H1 (cell line): ENCODE measurements at regions not wholly inside any gene's neighbourhood (a gene's known extent, or its start where the extent isn't known, plus 50 kb on each side); places are given as distances from the start of the nearest gene placed in this dataset.

Experiments
- CTCF ChIA-PET: fragments of 300-600 bp; sonication (Branson Sonifier 250); formaldehyde crosslinking; loops from one replicate; lab custom pipeline; 2021; ENCODE audit not compliant: partially characterized antibody; lab: Charles Lee
- POLR2A ChIA-PET: fragments of 300-600 bp; sonication (Branson Sonifier 250); formaldehyde crosslinking; loops from one replicate; lab custom pipeline; 2021; ENCODE audit warnings: inconsistent platforms; ENCODE audit not compliant: partially characterized antibody; lab: Charles Lee
- DNase-seq, 2 experiments: peaks; one replicate each; pipeline versions ENCODE4 v3.0.0 to v3.0.0-alpha.2; 2010 to 2022; ENCODE audit warnings: low spot score in 2 of 2, low read depth in 1 of 2, mixed read lengths in 1 of 2
- FAIRE-seq: peaks from 2 replicates; lab custom pipeline; 2011; peaks lifted over from hg19 to GRCh38; lab: Jason Lieb, UNC
- H2AFZ ChIP-seq: 2 replicates; pipeline ENCODE4 v1.8.1; 2012; ENCODE audit warnings: low read length, inconsistent platforms
- H2AK5ac ChIP-seq: 2 replicates; pipeline ENCODE4 v1.6.1; 2013; ENCODE audit warnings: low read depth, low read length
- H2BK120ac ChIP-seq: replicated peaks from 2 replicates; pipeline ENCODE3; 2013; ENCODE audit warnings: low read depth, low read length, inconsistent platforms
- H2BK12ac ChIP-seq: 2 replicates; pipeline ENCODE4 v1.6.1; 2013; ENCODE audit warnings: low read depth, low read length
- H2BK15ac ChIP-seq: 2 replicates; pipeline ENCODE4 v1.6.1; 2013; ENCODE audit warnings: low read length
- H2BK20ac ChIP-seq: 2 replicates; pipeline ENCODE4 v1.6.1; 2013; ENCODE audit warnings: low read length
- H2BK5ac ChIP-seq: 2 replicates; pipeline ENCODE4 v1.6.1; 2013; ENCODE audit warnings: low read depth, low read length
- H3K14ac ChIP-seq: 2 replicates; pipeline ENCODE4 v1.6.1; 2013; ENCODE audit warnings: inconsistent platforms; ENCODE audit not compliant: insufficient read length
- H3K18ac ChIP-seq: 2 replicates; pipeline ENCODE4 v1.6.1; 2013; ENCODE audit warnings: low read length; ENCODE audit errors: extremely low read depth
- H3K23ac ChIP-seq: 2 replicates; pipeline ENCODE4 v1.6.1; 2013; ENCODE audit warnings: inconsistent platforms; ENCODE audit not compliant: insufficient read length
- H3K23me2 ChIP-seq: 2 replicates; pipeline ENCODE4 v1.6.1; 2013; ENCODE audit warnings: low read depth, low read length
- H3K27ac ChIP-seq: 2 replicates; pipeline ENCODE4 v1.6.1; 2011; ENCODE audit warnings: low read depth, low read length, inconsistent platforms
- H3K27me3 ChIP-seq, 4 experiments: replicated peaks in 1 of 4; 1 replicate in 1 of 4; 2 replicates in 3 of 4; pipeline versions ENCODE4 v1.6.1 to v1.8.1; 2011 to 2013; ENCODE audit warnings: low read length in 3 of 4, mild to moderate bottlenecking in 3 of 4, inconsistent platforms in 2 of 4, mixed read lengths in 2 of 4, moderate library complexity in 1 of 4; ENCODE audit not compliant: control insufficient read depth in 3 of 4, insufficient read depth in 3 of 4; ENCODE audit errors: extremely low read depth in 1 of 4
- H3K36me3 ChIP-seq, 4 experiments: 2 replicates each; pipeline versions ENCODE4 v1.6.1 to v1.8.1; 2011 to 2013; ENCODE audit warnings: mild to moderate bottlenecking in 4 of 4, low read length in 3 of 4, moderate library complexity in 2 of 4, control low read depth in 1 of 4, inconsistent platforms in 1 of 4; ENCODE audit not compliant: insufficient read depth in 4 of 4, control insufficient read depth in 2 of 4
- H3K4ac ChIP-seq: replicated peaks from 2 replicates; pipeline ENCODE3; 2013; ENCODE audit warnings: low read length, low read depth, mixed read lengths, inconsistent platforms; ENCODE audit not compliant: insufficient read length
- H3K4me1 ChIP-seq, 4 experiments: replicated peaks in 1 of 4; 1 replicate in 1 of 4; 2 replicates in 3 of 4; pipeline versions ENCODE4 v1.6.1 to v1.8.1; 2011 to 2013; ENCODE audit warnings: low read length in 3 of 4, inconsistent platforms in 2 of 4, mixed read lengths in 1 of 4; ENCODE audit not compliant: insufficient read depth in 4 of 4, control insufficient read depth in 3 of 4
- H3K4me2 ChIP-seq, 2 experiments: 2 replicates each; pipeline versions ENCODE4 v1.6.1 to v1.8.1; 2011 to 2013; ENCODE audit warnings: low read depth in 2 of 2, low read length in 2 of 2, control low read depth in 1 of 2, inconsistent platforms in 1 of 2, mild to moderate bottlenecking in 1 of 2; ENCODE audit not compliant: insufficient read depth in 1 of 2
- H3K4me3 ChIP-seq, 4 experiments: fragments of 200-600, 300-600 bp in 1 of 4; sonication (generic), shearing (Covaris generic), sonication (Bioruptor Twin) in 1 of 4; 2 replicates each; pipeline versions ENCODE4 v1.5.1 to v1.8.1; 2011 to 2016; ENCODE audit warnings: low read length in 4 of 4, low read depth in 3 of 4, control low read depth in 2 of 4, inconsistent platforms in 2 of 4, mild to moderate bottlenecking in 2 of 4, mixed read lengths in 1 of 4, moderate library complexity in 1 of 4; ENCODE audit not compliant: insufficient read depth in 2 of 4; ENCODE audit errors: extremely low read depth in 1 of 4
- H3K56ac ChIP-seq: replicated peaks from 2 replicates; pipeline ENCODE3; 2013; ENCODE audit warnings: low read depth, mild to moderate bottlenecking, mixed read lengths, low read length, inconsistent platforms; ENCODE audit not compliant: insufficient read length
- H3K79me1 ChIP-seq: 2 replicates; pipeline ENCODE4 v1.6.1; 2013; ENCODE audit warnings: low read depth, low read length, control low read depth
- H3K79me2 ChIP-seq, 2 experiments: 2 replicates each; pipeline versions ENCODE4 v1.6.1 to v1.8.1; 2012 to 2013; ENCODE audit warnings: low read length in 2 of 2, mild to moderate bottlenecking in 2 of 2, inconsistent platforms in 1 of 2; ENCODE audit not compliant: insufficient read depth in 2 of 2, control insufficient read depth in 1 of 2
- H3K9ac ChIP-seq, 4 experiments: replicated peaks in 1 of 4; 1 replicate in 1 of 4; 2 replicates in 3 of 4; pipeline versions ENCODE4 v1.6.1 to v1.8.1; 2011 to 2013; ENCODE audit warnings: low read depth in 3 of 4, low read length in 3 of 4, control low read depth in 2 of 4, mild to moderate bottlenecking in 2 of 4, moderate library complexity in 2 of 4, inconsistent platforms in 1 of 4; ENCODE audit errors: extremely low read depth in 1 of 4
- H3K9me3 ChIP-seq, 2 experiments: 2 replicates each; pipeline versions ENCODE4 v1.6.1 to v1.8.1; 2012 to 2013; ENCODE audit warnings: mild to moderate bottlenecking in 2 of 2, moderate library complexity in 2 of 2, control low read depth in 1 of 2, inconsistent platforms in 1 of 2, low read depth in 1 of 2, low read length in 1 of 2, mixed read lengths in 1 of 2; ENCODE audit not compliant: insufficient read depth in 2 of 2
- H4K20me1 ChIP-seq, 2 experiments: replicated peaks in 1 of 2; 2 replicates each; pipeline versions ENCODE3 to v1.8.1; 2011 to 2013; ENCODE audit warnings: inconsistent platforms in 2 of 2, low read length in 2 of 2, mild to moderate bottlenecking in 1 of 2; ENCODE audit not compliant: insufficient read depth in 2 of 2, control insufficient read depth in 1 of 2
- H4K5ac ChIP-seq: 2 replicates; pipeline ENCODE4 v1.6.1; 2013; ENCODE audit warnings: low read length, low read depth, mixed read lengths, inconsistent platforms; ENCODE audit not compliant: insufficient read length
- H4K8ac ChIP-seq: 2 replicates; pipeline ENCODE4 v1.8.0; 2013; ENCODE audit warnings: mild to moderate bottlenecking, moderate library complexity, low read length, inconsistent platforms; ENCODE audit not compliant: insufficient read depth; ENCODE audit errors: extremely low read depth
- H4K91ac ChIP-seq: replicated peaks from 2 replicates; pipeline ENCODE3; 2013; ENCODE audit warnings: low read length, mixed read lengths, inconsistent platforms; ENCODE audit not compliant: insufficient read length
- ASH2L ChIP-seq: fragments of 200-600, 300-600 bp; sonication (generic); IDR thresholded peaks from one replicate; pipeline ENCODE4 v1.7.1; 2017; ENCODE audit warnings: low read length
- FOSL1 ChIP-seq: IDR thresholded peaks from 2 replicates; pipeline ENCODE4 v1.6.1; 2011; ENCODE audit warnings: mild to moderate bottlenecking, low read depth, low read length, moderate library complexity; ENCODE audit not compliant: insufficient read depth
- GTF2F1 ChIP-seq: IDR thresholded peaks from 2 replicates; pipeline ENCODE4 v1.6.1; 2012; ENCODE audit warnings: low read depth, low read length, improper control_type of control experiment, borderline replicate concordance
- HDAC6 ChIP-seq: IDR thresholded peaks from one replicate; pipeline ENCODE4 v1.7.1; 2012; ENCODE audit warnings: low read depth, mild to moderate bottlenecking, inconsistent platforms, low read length, moderate library complexity
- JUN ChIP-seq: IDR thresholded peaks from 2 replicates; pipeline ENCODE4 v1.6.1; 2011; ENCODE audit warnings: low read depth, mild to moderate bottlenecking, improper control_type of control experiment, low read length
- JUND ChIP-seq: IDR thresholded peaks from 2 replicates; pipeline ENCODE4 v1.6.1; 2011; ENCODE audit warnings: mild to moderate bottlenecking, improper control_type of control experiment, low read length
- MAFK ChIP-seq: IDR thresholded peaks from 2 replicates; pipeline ENCODE4 v1.6.1; 2012; ENCODE audit warnings: low read depth, mild to moderate bottlenecking, improper control_type of control experiment, low read length
- MAX ChIP-seq: IDR thresholded peaks from 2 replicates; pipeline ENCODE4 v1.6.1; 2012; ENCODE audit warnings: inconsistent platforms
- PHF8 ChIP-seq: fragments of 200-600 bp; sonication (generic); conservative IDR thresholded peaks from 2 replicates; pipeline ENCODE4 v1.7.1; 2012; ENCODE audit warnings: low read depth, mild to moderate bottlenecking, inconsistent platforms, low read length, moderate library complexity
- RAD21 ChIP-seq, 2 experiments: IDR thresholded peaks in 1 of 2; conservative IDR thresholded peaks in 1 of 2; 2 replicates each; pipeline ENCODE4 v1.6.1; 2011; ENCODE audit warnings: low read depth in 2 of 2, low read length in 2 of 2, improper control_type of control experiment in 1 of 2, inconsistent platforms in 1 of 2, mild to moderate bottlenecking in 1 of 2, moderate library complexity in 1 of 2
- RFX5 ChIP-seq: IDR thresholded peaks from 2 replicates; pipeline ENCODE4 v1.6.1; 2011; ENCODE audit warnings: low read depth, low read length, improper control_type of control experiment, borderline replicate concordance
- RXRA ChIP-seq: IDR thresholded peaks from 2 replicates; pipeline ENCODE4 v1.6.1; 2011; ENCODE audit warnings: low read depth, mild to moderate bottlenecking, low read length, moderate library complexity; ENCODE audit not compliant: insufficient read depth
- SAP30 ChIP-seq: fragments of 300-600 bp; sonication (generic); IDR thresholded peaks from 2 replicates; pipeline ENCODE4 v1.7.1; 2012; ENCODE audit warnings: low read length, moderate library complexity, mild to moderate bottlenecking, inconsistent platforms; ENCODE audit not compliant: insufficient read depth, insufficient replicate concordance
- SUZ12 ChIP-seq: fragments of 200-600 bp; sonication (generic); IDR thresholded peaks from 2 replicates; pipeline ENCODE4 v1.6.1; 2012; ENCODE audit warnings: mild to moderate bottlenecking, inconsistent platforms, low read length, moderate library complexity, mixed read lengths
- TAF1 ChIP-seq: IDR thresholded peaks from 2 replicates; pipeline ENCODE4 v1.6.1; 2011; ENCODE audit warnings: mild to moderate bottlenecking, low read depth, low read length
- WGBS, 2 experiments: shearing (Covaris generic) in 1 of 2; methylation state at CpG; one replicate each; pipeline versions ENCODE4 v1.1.6 to v1.1.7; 2013 to 2015; ENCODE audit warnings: low lambda C conversion rate in 2 of 2, mixed read lengths in 2 of 2, inconsistent platforms in 1 of 2, low coverage in 1 of 2, missing lambda C conversion rate in 1 of 2; ENCODE audit not compliant: insufficient replicate concordance in 2 of 2, insufficient coverage in 1 of 2, insufficient read length in 1 of 2; ENCODE audit errors: extremely low coverage in 1 of 2, missing lambda C conversion rate in 1 of 2; 5-methylcytosine and 5-hydroxymethylcytosine counted together

DNA sequence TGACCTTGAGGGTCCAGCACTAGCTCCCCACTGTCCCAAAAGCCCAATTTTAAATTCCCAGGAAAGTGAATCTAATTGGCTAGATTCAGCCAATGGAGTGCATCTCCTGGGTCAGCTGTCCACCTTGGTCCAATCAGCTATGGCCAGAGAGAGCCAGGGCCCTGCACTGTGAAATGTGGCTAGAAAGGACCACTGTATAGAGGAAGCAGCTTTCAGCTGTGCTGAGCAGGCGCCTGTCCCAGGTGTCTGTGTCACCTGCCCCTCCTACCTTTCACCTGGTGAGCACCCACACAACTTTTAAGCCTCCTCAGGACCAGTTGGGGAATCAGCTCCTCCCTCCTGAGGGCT is 186.2 kb downstream of the DRD1 start:
- H3K27ac ChIP-seq: no peak overlapping the region
- FAIRE-seq: no peak
- H2AK5ac ChIP-seq: no peak overlapping the region
- H2BK15ac ChIP-seq: no peak overlapping the region
- no peak overlapping the region for H2AFZ ChIP-seq
- H4K8ac ChIP-seq: no peak overlapping the region
- POLR2A ChIA-PET: no interaction called here
- no peak for DNase-seq
- no peak overlapping the region for H3K18ac ChIP-seq
- no peaks in the 10 kb centered on the region for H3K36me3 ChIP-seq
- no peak overlapping the region for H3K4ac ChIP-seq
- H3K79me2 ChIP-seq: no peaks in the 10 kb centered on the region
- H3K4me3 ChIP-seq: no peak overlapping the region
- no peak overlapping the region for H4K5ac ChIP-seq
- no peak overlapping the region for H3K56ac ChIP-seq
- no peaks in the 10 kb centered on the region for H3K27me3 ChIP-seq
- no peak overlapping the region for H3K14ac ChIP-seq
- CTCF ChIA-PET: interaction anchor here (0.9 to 1.3 kb wide), 3 partner anchors 9 to 207 kb away, joined by 3 read pairs; no protein-coding TSS in a partner anchor
- no peak overlapping the region for H2BK20ac ChIP-seq
- H3K79me1 ChIP-seq: no peaks in the 10 kb centered on the region
- no peak overlapping the region for H2BK12ac ChIP-seq
- H2BK5ac ChIP-seq: no peak overlapping the region
- no peaks in the 10 kb centered on the region for H3K23me2 ChIP-seq
- no peak overlapping the region for H3K9ac ChIP-seq
- H4K91ac ChIP-seq: no peak overlapping the region
- peaks cover 0 to under 1% of the 10 kb centered on the region in 2 experiments; a peak in 1 of 4 replicates for H3K9me3 ChIP-seq
- no peaks in the 10 kb centered on the region for H4K20me1 ChIP-seq
- H3K4me1 ChIP-seq: no peaks in the 10 kb centered on the region
- no peak overlapping the region for H2BK120ac ChIP-seq
- 80% methylated on average over 1 of the region's 1 CpG; no CpG with 5 or more reads in 1 of the 2 experiments for WGBS, 2 experiments
- H3K4me2 ChIP-seq: no peak overlapping the region
- H3K23ac ChIP-seq: no peak overlapping the region
- TF ChIP-seq GTF2F1: no peak
- no peak for TF ChIP-seq PHF8
- TF ChIP-seq MAX: no peak
- TF ChIP-seq JUN: no peak
- no peak for TF ChIP-seq JUND
- TF ChIP-seq SUZ12: no peak
- TF ChIP-seq SAP30: no peak
- no peak for TF ChIP-seq FOSL1
- TF ChIP-seq ASH2L: no peak
- no peak for TF ChIP-seq HDAC6
- no peak for TF ChIP-seq MAFK
- TF ChIP-seq RAD21 (IDR thresholded peaks at IDR 0.05 in 1 of 2, conservative IDR thresholded peaks at IDR 0.05 in 1 of 2; ENCODE audit: low read depth in 2 of 2, low read length in 2 of 2): no peak
- TF ChIP-seq TAF1: no peak
- no peak for TF ChIP-seq RFX5
- TF ChIP-seq RXRA: no peak
